ENCODE measurements at regions not wholly inside any gene's neighbourhood (a gene's known extent, or its start where the extent isn't known, plus 50 kb on each side); places are given as distances from the start of the nearest gene placed in this dataset.

DNA sequence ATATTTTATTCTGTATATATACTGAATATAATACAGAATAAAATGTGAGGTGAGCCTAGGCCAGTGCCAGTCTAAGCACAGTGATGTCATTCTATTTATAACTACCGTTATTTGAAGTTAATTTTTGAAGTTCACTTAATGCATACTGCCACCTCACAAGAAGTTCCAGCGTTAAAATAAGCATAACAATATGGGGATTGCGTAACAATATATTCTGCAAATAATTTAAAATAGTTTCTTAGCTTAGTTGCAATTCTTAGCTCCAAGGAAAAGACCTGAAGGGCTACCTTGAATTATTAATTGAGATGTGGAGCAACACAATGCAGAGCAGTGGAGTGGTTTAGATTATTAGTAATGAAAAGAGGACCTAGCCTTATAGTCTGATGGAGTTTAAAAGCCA is 390.5 kb upstream of the ROBO1 start:
- Histone ChIP-seq H3K27me3 (ENCODE audit: control insufficient read depth, insufficient read depth, low read length) (no peaks in the 10 kb centered on the region), H3K4me3 (ENCODE audit: low read length) (no peak overlapping the region), H3K27ac (ENCODE audit: low read length) (no peak overlapping the region), H3K36me3 (ENCODE audit: control insufficient read depth, low read depth, low read length) (no peaks in the 10 kb centered on the region), H3K4me1 (ENCODE audit: control insufficient read depth, low read depth, low read length) (no peaks in the 10 kb centered on the region), H3K9me3 (ENCODE audit: control insufficient read depth, low read depth, low read length) (no peaks in the 10 kb centered on the region), H3K9ac (ENCODE audit: low read length) (no peak overlapping the region)

DNA sequence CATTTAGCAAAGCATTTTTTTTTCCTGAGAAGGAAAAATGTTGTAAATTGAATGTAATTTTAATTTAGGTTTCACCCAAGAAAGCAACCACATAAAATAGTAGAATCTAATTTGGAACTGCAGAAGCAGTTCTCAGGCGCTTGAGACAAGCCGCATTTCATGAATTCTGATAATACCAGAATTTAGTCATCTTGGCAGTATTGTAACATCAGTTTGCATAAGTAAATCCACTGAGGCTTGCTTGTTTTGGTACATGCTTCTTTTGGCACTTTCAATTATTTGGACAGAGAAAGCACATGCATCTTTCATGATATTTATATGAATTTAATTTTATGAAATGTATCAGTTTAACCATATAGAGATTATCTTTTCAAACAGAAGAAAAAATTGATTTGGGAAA is 389.7 kb upstream of the ROBO1 start:
- no peak overlapping the region for H3K27ac ChIP-seq (ENCODE audit: low read length)
- H3K27me3 ChIP-seq (ENCODE audit: control insufficient read depth, insufficient read depth, low read length), result no peaks in the 10 kb centered on the region
- H3K4me3 ChIP-seq (ENCODE audit: low read length), result no peak overlapping the region
- no peaks in the 10 kb centered on the region for H3K4me1 ChIP-seq (ENCODE audit: control insufficient read depth, low read depth, low read length)
- no peak overlapping the region for H3K9ac ChIP-seq (ENCODE audit: low read length)
- H3K36me3 ChIP-seq (ENCODE audit: control insufficient read depth, low read depth, low read length), result no peaks in the 10 kb centered on the region
- no peaks in the 10 kb centered on the region for H3K9me3 ChIP-seq (ENCODE audit: control insufficient read depth, low read depth, low read length)

DNA sequence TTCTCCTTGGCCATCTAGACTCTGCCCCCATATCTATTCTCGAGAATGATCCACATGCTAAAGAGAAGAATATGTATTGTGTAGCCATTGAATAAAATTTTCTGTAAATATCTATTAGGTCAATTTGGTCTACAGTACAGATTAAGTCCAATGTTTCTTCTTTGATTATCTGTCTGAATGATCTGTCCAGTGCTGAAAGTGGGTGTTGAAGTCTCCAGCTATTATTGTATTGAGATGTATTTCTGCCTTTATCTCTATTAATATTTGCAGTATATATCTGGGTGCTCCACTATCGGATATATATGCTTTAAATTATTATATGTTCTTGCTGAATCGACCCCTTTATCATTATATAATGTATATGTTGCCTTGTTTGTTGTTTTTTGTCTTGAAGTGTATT is 384.9 kb upstream of the ROBO1 start:
- no peaks in the 10 kb centered on the region for H3K4me1 ChIP-seq (ENCODE audit: control insufficient read depth, low read depth, low read length)
- H3K9me3 ChIP-seq (ENCODE audit: control insufficient read depth, low read depth, low read length), result no peaks in the 10 kb centered on the region
- H3K36me3 ChIP-seq (ENCODE audit: control insufficient read depth, low read depth, low read length), result no peaks in the 10 kb centered on the region
- no peaks in the 10 kb centered on the region for H3K27me3 ChIP-seq (ENCODE audit: control insufficient read depth, insufficient read depth, low read length)
- no peak overlapping the region for H3K27ac ChIP-seq (ENCODE audit: low read length)
- H3K4me3 ChIP-seq (ENCODE audit: low read length), result no peak overlapping the region
- H3K9ac ChIP-seq (ENCODE audit: low read length), result no peak overlapping the region

DNA sequence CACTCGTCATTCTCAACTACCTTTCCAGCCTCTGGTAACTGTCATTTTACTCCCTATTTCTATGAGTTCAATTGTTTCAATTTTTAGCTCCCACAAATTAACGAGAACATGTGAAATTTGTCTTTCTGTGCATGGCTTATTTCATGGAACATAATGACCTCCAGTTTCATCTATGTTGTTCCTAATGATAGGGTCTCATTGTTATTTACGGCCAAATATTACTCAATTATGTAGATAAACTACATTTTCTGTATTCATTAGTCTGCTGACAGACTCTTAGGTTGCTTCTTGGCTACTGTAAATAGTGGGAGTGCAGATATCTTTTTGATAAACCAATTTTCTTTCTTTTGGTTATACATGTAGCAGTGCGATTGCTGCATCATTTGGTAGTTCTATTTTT is 374.9 kb upstream of the ROBO1 start:
- Histone ChIP-seq H3K36me3 (ENCODE audit: control insufficient read depth, low read depth, low read length) (no peaks in the 10 kb centered on the region), H3K27me3 (ENCODE audit: control insufficient read depth, insufficient read depth, low read length) (no peaks in the 10 kb centered on the region), H3K9me3 (ENCODE audit: control insufficient read depth, low read depth, low read length) (no peaks in the 10 kb centered on the region), H3K4me3 (ENCODE audit: low read length) (no peak overlapping the region), H3K27ac (ENCODE audit: low read length) (no peak overlapping the region), H3K9ac (ENCODE audit: low read length) (no peak overlapping the region), H3K4me1 (ENCODE audit: control insufficient read depth, low read depth, low read length) (no peaks in the 10 kb centered on the region)

DNA sequence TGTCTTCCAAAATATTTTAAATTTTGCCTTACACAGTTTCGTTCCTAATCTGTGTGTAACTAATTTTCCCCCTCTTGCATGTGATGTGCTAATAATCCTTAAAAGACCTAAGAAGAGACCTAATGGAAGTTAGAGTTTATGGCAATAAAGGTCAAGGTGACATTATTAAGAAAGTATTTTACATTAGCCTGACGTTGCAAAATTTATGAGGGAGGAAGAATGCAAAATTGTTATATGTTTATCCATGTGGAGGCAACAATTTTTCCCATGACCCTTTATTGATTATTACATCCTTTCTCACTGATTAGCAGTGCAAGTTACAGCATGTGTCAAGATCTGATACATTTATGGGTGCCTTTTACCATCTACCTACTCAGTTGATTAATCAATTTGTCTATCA is 373.8 kb upstream of the ROBO1 start:
- no peaks in the 10 kb centered on the region for H3K9me3 ChIP-seq (ENCODE audit: control insufficient read depth, low read depth, low read length)
- no peak overlapping the region for H3K9ac ChIP-seq (ENCODE audit: low read length)
- H3K4me3 ChIP-seq (ENCODE audit: low read length), result no peak overlapping the region
- H3K4me1 ChIP-seq (ENCODE audit: control insufficient read depth, low read depth, low read length), result no peaks in the 10 kb centered on the region
- H3K27ac ChIP-seq (ENCODE audit: low read length), result no peak overlapping the region
- H3K27me3 ChIP-seq (ENCODE audit: control insufficient read depth, insufficient read depth, low read length), result no peaks in the 10 kb centered on the region
- H3K36me3 ChIP-seq (ENCODE audit: control insufficient read depth, low read depth, low read length), result no peaks in the 10 kb centered on the region

DNA sequence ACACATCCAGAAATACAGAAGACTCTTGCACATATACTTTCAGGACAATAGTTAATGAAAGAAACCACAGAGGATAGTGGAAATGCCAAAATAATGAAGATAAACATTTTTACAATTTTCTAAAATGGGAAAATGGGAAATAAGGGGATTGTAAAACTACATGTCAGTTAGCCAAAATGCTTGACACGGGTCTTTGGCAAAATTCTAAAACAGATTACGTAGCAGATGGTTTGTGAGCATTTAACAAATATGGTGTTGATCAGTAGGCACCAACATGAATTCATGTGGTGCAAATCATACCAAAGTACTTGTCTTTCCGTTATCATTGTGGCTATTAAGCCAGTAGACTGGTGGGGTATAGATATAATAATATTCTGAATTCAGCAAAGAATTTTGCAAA is 348.5 kb upstream of the ROBO1 start:
- no peaks in the 10 kb centered on the region for H3K27me3 ChIP-seq (ENCODE audit: control insufficient read depth, insufficient read depth, low read length)
- no peak overlapping the region for H3K4me3 ChIP-seq (ENCODE audit: low read length)
- H3K9me3 ChIP-seq (ENCODE audit: control insufficient read depth, low read depth, low read length), result no peaks in the 10 kb centered on the region
- H3K4me1 ChIP-seq (ENCODE audit: control insufficient read depth, low read depth, low read length), result no peaks in the 10 kb centered on the region
- no peak overlapping the region for H3K27ac ChIP-seq (ENCODE audit: low read length)
- no peaks in the 10 kb centered on the region for H3K36me3 ChIP-seq (ENCODE audit: control insufficient read depth, low read depth, low read length)
- no peak overlapping the region for H3K9ac ChIP-seq (ENCODE audit: low read length)

DNA sequence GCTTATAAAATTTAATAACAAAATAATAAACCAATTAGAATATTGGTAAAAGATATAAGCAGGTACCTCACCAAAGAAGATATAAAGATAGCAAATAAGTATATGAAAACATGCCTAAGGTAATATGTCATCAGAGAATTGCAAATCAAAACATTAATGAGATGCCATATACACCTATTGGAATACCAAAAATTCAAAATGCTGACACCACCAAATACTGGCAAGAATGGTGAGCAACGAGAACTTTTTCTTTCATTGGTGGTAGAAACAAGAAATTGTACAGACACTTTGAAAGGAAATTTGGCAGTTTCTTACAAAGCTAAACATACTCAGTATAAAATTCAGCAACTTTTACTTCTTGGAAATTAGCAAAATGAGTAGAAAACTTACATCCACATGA is 346.9 kb upstream of the ROBO1 start:
- Histone ChIP-seq H3K36me3 (ENCODE audit: control insufficient read depth, low read depth, low read length) (no peaks in the 10 kb centered on the region), H3K9ac (ENCODE audit: low read length) (no peak overlapping the region), H3K4me3 (ENCODE audit: low read length) (no peak overlapping the region), H3K27me3 (ENCODE audit: control insufficient read depth, insufficient read depth, low read length) (no peaks in the 10 kb centered on the region), H3K9me3 (ENCODE audit: control insufficient read depth, low read depth, low read length) (no peaks in the 10 kb centered on the region), H3K27ac (ENCODE audit: low read length) (no peak overlapping the region), H3K4me1 (ENCODE audit: control insufficient read depth, low read depth, low read length) (no peaks in the 10 kb centered on the region)

DNA sequence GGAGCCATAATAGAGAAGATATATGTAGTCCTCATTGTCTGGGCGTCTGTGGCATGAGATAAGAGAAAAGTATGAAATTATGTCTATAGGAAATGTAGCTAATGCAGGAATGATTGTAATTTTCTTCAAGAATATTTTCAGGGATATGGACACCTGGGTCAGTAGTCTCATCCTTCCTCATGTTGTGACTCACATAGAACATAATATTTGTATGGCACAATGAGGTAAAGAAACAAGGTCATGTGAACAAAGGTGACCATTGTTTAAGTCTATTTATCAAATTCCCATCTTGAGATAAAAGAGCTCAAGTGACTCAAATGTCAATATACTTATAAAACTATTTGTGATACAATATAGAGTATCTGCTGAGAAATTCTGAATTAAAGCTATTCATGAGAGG is 345.5 kb upstream of the ROBO1 start:
- H3K27me3 ChIP-seq (ENCODE audit: control insufficient read depth, insufficient read depth, low read length), result no peaks in the 10 kb centered on the region
- H3K27ac ChIP-seq (ENCODE audit: low read length), result no peak overlapping the region
- H3K9me3 ChIP-seq (ENCODE audit: control insufficient read depth, low read depth, low read length), result no peaks in the 10 kb centered on the region
- no peaks in the 10 kb centered on the region for H3K4me1 ChIP-seq (ENCODE audit: control insufficient read depth, low read depth, low read length)
- no peak overlapping the region for H3K9ac ChIP-seq (ENCODE audit: low read length)
- no peak overlapping the region for H3K4me3 ChIP-seq (ENCODE audit: low read length)
- no peaks in the 10 kb centered on the region for H3K36me3 ChIP-seq (ENCODE audit: control insufficient read depth, low read depth, low read length)

DNA sequence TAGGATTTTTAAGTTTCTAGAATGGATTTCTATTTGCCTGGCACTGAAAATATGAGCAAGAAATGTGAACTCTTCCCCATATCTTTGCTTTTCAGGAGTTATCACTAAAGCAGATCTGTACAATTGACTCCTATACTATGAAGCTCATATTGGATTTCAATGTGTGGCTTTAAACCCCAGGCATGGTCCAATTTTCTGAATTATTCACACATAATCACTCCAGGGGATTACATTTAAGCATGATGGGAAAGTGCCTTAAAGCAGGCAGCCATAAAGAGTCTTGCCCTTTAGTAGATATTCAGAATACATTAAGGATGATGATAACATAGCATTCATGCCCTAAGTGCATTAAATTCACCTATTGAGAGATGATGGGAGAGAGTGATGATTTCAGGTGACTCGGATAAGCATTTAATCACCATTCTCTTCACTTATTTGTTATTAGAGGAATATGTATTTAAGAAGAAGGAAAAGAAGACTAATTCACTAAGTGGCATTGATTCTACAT is 331.8 kb upstream of the ROBO1 start:
- Histone ChIP-seq H3K9ac (ENCODE audit: low read length) (no peak overlapping the region), H3K27ac (ENCODE audit: low read length) (no peak overlapping the region), H3K27me3 (ENCODE audit: control insufficient read depth, insufficient read depth, low read length) (no peaks in the 10 kb centered on the region), H3K4me1 (ENCODE audit: control insufficient read depth, low read depth, low read length) (no peaks in the 10 kb centered on the region), H3K4me3 (ENCODE audit: low read length) (no peak overlapping the region), H3K9me3 (ENCODE audit: control insufficient read depth, low read depth, low read length) (no peaks in the 10 kb centered on the region), H3K36me3 (ENCODE audit: control insufficient read depth, low read depth, low read length) (no peaks in the 10 kb centered on the region)

DNA sequence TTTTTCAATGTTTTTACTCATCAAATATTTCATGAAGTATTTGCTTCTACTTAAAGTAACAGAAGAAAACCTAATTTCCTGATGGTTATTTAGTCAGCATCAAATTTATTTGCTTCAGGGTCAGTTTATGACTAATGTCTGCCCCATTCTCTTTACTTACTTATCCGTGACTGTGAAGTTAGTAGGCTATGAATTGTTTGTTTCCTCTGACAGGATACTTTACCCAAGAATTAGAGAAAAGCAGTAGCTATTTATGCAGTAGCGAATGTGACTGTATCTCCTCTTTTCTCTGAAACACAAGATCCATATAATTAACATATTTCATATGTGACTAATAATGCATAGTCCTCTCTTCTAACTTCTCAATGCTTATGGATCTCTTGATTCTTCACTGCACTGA is 329.9 kb upstream of the ROBO1 start:
- H3K27me3 ChIP-seq (ENCODE audit: control insufficient read depth, insufficient read depth, low read length), result no peaks in the 10 kb centered on the region
- H3K27ac ChIP-seq (ENCODE audit: low read length), result no peak overlapping the region
- H3K9ac ChIP-seq (ENCODE audit: low read length), result no peak overlapping the region
- H3K4me1 ChIP-seq (ENCODE audit: control insufficient read depth, low read depth, low read length), result no peaks in the 10 kb centered on the region
- H3K4me3 ChIP-seq (ENCODE audit: low read length), result no peak overlapping the region
- no peaks in the 10 kb centered on the region for H3K9me3 ChIP-seq (ENCODE audit: control insufficient read depth, low read depth, low read length)
- H3K36me3 ChIP-seq (ENCODE audit: control insufficient read depth, low read depth, low read length), result no peaks in the 10 kb centered on the region

DNA sequence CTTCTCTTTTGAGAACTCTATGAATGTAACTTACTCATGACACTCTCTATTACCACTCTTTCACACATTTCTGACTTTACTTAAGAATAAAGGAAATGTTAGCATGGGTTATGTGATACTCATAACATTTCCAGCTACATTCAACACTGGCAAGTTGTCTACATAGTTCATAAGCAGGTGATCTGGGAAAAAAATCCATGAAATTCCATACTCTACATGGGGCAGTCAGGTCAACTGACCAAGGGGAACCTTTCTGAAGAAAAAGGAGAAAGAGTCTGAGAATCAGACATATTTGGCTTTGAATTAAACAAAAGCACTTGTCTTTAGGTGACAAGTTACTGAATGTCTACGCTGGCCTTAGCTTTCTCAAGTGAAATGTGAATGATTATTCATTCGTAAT is 329.1 kb upstream of the ROBO1 start:
- no peak overlapping the region for H3K27ac ChIP-seq (ENCODE audit: low read length)
- H3K36me3 ChIP-seq (ENCODE audit: control insufficient read depth, low read depth, low read length), result no peaks in the 10 kb centered on the region
- no peaks in the 10 kb centered on the region for H3K27me3 ChIP-seq (ENCODE audit: control insufficient read depth, insufficient read depth, low read length)
- no peaks in the 10 kb centered on the region for H3K4me1 ChIP-seq (ENCODE audit: control insufficient read depth, low read depth, low read length)
- no peaks in the 10 kb centered on the region for H3K9me3 ChIP-seq (ENCODE audit: control insufficient read depth, low read depth, low read length)
- no peak overlapping the region for H3K9ac ChIP-seq (ENCODE audit: low read length)
- H3K4me3 ChIP-seq (ENCODE audit: low read length), result no peak overlapping the region

DNA sequence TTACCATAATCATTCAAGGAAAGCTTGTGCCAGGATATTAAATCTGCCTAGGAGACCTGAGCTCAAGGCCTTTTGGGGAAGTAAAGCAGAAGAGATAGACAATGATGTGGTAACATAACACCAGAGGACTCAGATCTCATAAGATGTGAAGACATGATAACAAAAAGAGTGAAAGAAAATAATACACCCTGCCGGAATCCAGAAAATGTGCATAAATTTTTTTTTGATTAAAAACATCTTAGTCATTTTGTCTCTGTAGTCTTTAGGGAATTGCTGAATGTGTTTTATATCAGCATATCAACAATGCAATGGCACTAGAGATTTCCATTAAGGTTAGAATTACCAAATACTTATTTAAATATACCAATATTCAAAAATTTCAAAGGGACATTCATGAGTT is 326.8 kb upstream of the ROBO1 start:
- H3K27me3 ChIP-seq (ENCODE audit: control insufficient read depth, insufficient read depth, low read length), result no peaks in the 10 kb centered on the region
- no peaks in the 10 kb centered on the region for H3K36me3 ChIP-seq (ENCODE audit: control insufficient read depth, low read depth, low read length)
- no peak overlapping the region for H3K4me3 ChIP-seq (ENCODE audit: low read length)
- H3K9me3 ChIP-seq (ENCODE audit: control insufficient read depth, low read depth, low read length), result no peaks in the 10 kb centered on the region
- no peak overlapping the region for H3K9ac ChIP-seq (ENCODE audit: low read length)
- H3K4me1 ChIP-seq (ENCODE audit: control insufficient read depth, low read depth, low read length), result no peaks in the 10 kb centered on the region
- H3K27ac ChIP-seq (ENCODE audit: low read length), result no peak overlapping the region

All from iPS-18a (cell line).